Spinal cord (tissue), 9 donors: ENCODE measurements at regions not wholly inside any gene's neighbourhood (a gene's known extent, or its start where the extent isn't known, plus 50 kb on each side); places are given as distances from the start of the nearest gene placed in this dataset.

Source experiments
- DNase-seq, 6 donors: peaks; one replicate each; pipeline versions ENCODE4 v3.0.0 to v3.0.0-alpha.2; 2013 to 2015; ENCODE audit warnings: low spot score in 6 of 6, low read depth in 4 of 6
- H3K27ac ChIP-seq: one replicate; pipeline ENCODE4 v1.5.1; 2013; ENCODE audit warnings: low read depth, low read length, control low read depth
- H3K27me3 ChIP-seq: one replicate; pipeline ENCODE4 v1.6.1; 2013; ENCODE audit warnings: low read length; ENCODE audit not compliant: control insufficient read depth, insufficient read depth
- H3K36me3 ChIP-seq: one replicate; pipeline ENCODE4 v1.6.1; 2013; ENCODE audit warnings: low read length; ENCODE audit not compliant: control insufficient read depth, insufficient read depth
- H3K4me1 ChIP-seq: one replicate; pipeline ENCODE4 v1.6.1; 2013; ENCODE audit warnings: low read length; ENCODE audit not compliant: control insufficient read depth, insufficient read depth
- H3K4me3 ChIP-seq: one replicate; pipeline ENCODE4 v1.5.1; 2013; ENCODE audit warnings: low read depth, low read length, control low read depth
- H3K9me3 ChIP-seq: one replicate; pipeline ENCODE4 v1.6.1; 2013; ENCODE audit warnings: low read length; ENCODE audit not compliant: control insufficient read depth, insufficient read depth
- WGBS: methylation state at CpG from one replicate; pipeline ENCODE4 v1.1.5; 2013; ENCODE audit warnings: missing lambda C conversion rate; ENCODE audit not compliant: insufficient coverage; 5-methylcytosine and 5-hydroxymethylcytosine counted together
- donor health status: healthy.

DNA sequence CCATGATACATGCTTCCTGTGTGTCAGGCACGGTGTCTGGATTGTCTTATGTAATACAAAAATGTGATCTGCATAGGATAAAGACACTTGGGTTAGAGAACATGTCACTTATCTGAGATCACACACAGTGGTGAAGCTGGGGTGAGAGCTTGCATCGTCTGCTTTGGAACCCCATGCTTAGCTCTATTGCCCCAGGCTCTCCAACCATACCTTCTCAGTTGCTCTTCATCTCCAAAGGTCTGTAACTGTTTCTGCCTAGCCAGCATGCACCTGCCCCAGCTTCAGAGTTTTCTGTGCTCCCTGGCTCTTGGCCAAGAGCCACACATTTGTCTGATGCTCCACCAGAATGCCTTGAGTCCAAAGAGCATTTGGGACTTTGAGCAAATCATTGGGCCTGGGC lies 93.9 kb upstream of the COG2 start:
- peak in 1 of 6 donors; percentile 7 for DNase-seq
- peaks cover 9% of the 10 kb centered on the region for H3K4me1 ChIP-seq
- no peaks in the 10 kb centered on the region for H3K36me3 ChIP-seq
- 40% methylated on average over 1 of the region's 2 CpGs for WGBS
- no peak overlapping the region for H3K27ac ChIP-seq
- H3K9me3 ChIP-seq, result no peaks in the 10 kb centered on the region
- H3K4me3 ChIP-seq, result no peak overlapping the region
- no peaks in the 10 kb centered on the region for H3K27me3 ChIP-seq

- H3K4me1 ChIP-seq, result peaks cover 9% of the 10 kb centered on the region
- H3K36me3 ChIP-seq, result no peaks in the 10 kb centered on the region
- no peak overlapping the region for H3K27ac ChIP-seq
- H3K27me3 ChIP-seq, result no peaks in the 10 kb centered on the region
- 86% methylated on average over 3 of the region's 3 CpGs for WGBS
- no peaks in the 10 kb centered on the region for H3K9me3 ChIP-seq
- DNase-seq, result no peak
- no peak overlapping the region for H3K4me3 ChIP-seq
Measured at GRCh38 chr1:230545181-230545580, 97.1 kb upstream of the COG2 start.

- DNase-seq, result no peak
- H3K4me1 ChIP-seq, result peaks cover 9% of the 10 kb centered on the region
- no peaks in the 10 kb centered on the region for H3K27me3 ChIP-seq
- H3K27ac ChIP-seq, result no peak overlapping the region
- H3K4me3 ChIP-seq, result no peak overlapping the region
- no peaks in the 10 kb centered on the region for H3K9me3 ChIP-seq
- H3K36me3 ChIP-seq, result no peaks in the 10 kb centered on the region
Measured at GRCh38 chr1:230544758-230545157, 97.5 kb upstream of the COG2 start.

- 82% methylated on average over 2 of the region's 2 CpGs for WGBS
- DNase-seq, result no peak
- no peaks in the 10 kb centered on the region for H3K36me3 ChIP-seq
- no peak overlapping the region for H3K4me3 ChIP-seq
- no peaks in the 10 kb centered on the region for H3K9me3 ChIP-seq
- H3K4me1 ChIP-seq, result no peaks in the 10 kb centered on the region
- no peaks in the 10 kb centered on the region for H3K27me3 ChIP-seq
- H3K27ac ChIP-seq, result no peak overlapping the region
Measured at GRCh38 chr1:230543085-230543484, 99.2 kb upstream of the COG2 start.

GRCh38 chr1:230542681-230543080 lies 99.6 kb upstream of the COG2 start:
- H3K27me3 ChIP-seq, result no peaks in the 10 kb centered on the region
- H3K36me3 ChIP-seq, result no peaks in the 10 kb centered on the region
- no peak overlapping the region for H3K27ac ChIP-seq
- WGBS, result 95% methylated on average over 2 of the region's 2 CpGs
- H3K9me3 ChIP-seq, result no peaks in the 10 kb centered on the region
- H3K4me1 ChIP-seq, result no peaks in the 10 kb centered on the region
- no peak for DNase-seq
- no peak overlapping the region for H3K4me3 ChIP-seq

DNA sequence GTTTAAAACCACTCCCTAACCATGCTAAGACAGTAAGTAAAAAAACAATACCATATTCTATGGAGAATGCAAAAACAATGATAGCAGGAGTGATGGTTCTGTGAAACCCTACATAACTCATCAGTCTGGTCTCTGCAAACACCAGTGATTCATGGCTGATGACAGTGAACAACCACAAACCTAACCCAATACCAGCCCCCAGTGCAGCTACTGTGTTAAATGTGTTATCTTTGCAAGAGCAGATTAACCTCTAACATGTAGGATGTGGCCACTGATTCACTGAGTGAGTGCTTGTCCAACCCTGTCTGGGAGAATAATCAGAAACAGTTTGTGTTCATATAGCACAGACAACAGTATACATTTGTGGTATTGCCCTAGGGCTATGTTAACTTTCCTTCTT lies 100.2 kb upstream of the COG2 start:
- DNase-seq, result no peak
- H3K4me3 ChIP-seq, result no peak overlapping the region
- no peak overlapping the region for H3K27ac ChIP-seq
- no peaks in the 10 kb centered on the region for H3K36me3 ChIP-seq
- no peaks in the 10 kb centered on the region for H3K4me1 ChIP-seq
- no peaks in the 10 kb centered on the region for H3K9me3 ChIP-seq
- no peaks in the 10 kb centered on the region for H3K27me3 ChIP-seq

GRCh38 chr1:230541306-230541705 lies 101.0 kb upstream of the COG2 start:
- H3K4me3 ChIP-seq, result no peak overlapping the region
- no peaks in the 10 kb centered on the region for H3K4me1 ChIP-seq
- no peaks in the 10 kb centered on the region for H3K9me3 ChIP-seq
- no peak overlapping the region for H3K27ac ChIP-seq
- H3K27me3 ChIP-seq, result no peaks in the 10 kb centered on the region
- peak in 1 of 6 donors; percentile 87 for DNase-seq
- no peaks in the 10 kb centered on the region for H3K36me3 ChIP-seq
- 83% methylated on average over 1 of the region's 2 CpGs for WGBS

- H3K36me3 ChIP-seq, result no peaks in the 10 kb centered on the region
- H3K27ac ChIP-seq, result no peak overlapping the region
- peak in 1 of 6 donors; percentile 34 for DNase-seq
- H3K4me3 ChIP-seq, result no peak overlapping the region
- WGBS, result 79% methylated on average over 5 of the region's 6 CpGs
- no peaks in the 10 kb centered on the region for H3K27me3 ChIP-seq
- no peaks in the 10 kb centered on the region for H3K9me3 ChIP-seq
- H3K4me1 ChIP-seq, result no peaks in the 10 kb centered on the region
Measured at GRCh38 chr1:230540421-230541155, 101.7 kb upstream of the COG2 start.

DNA sequence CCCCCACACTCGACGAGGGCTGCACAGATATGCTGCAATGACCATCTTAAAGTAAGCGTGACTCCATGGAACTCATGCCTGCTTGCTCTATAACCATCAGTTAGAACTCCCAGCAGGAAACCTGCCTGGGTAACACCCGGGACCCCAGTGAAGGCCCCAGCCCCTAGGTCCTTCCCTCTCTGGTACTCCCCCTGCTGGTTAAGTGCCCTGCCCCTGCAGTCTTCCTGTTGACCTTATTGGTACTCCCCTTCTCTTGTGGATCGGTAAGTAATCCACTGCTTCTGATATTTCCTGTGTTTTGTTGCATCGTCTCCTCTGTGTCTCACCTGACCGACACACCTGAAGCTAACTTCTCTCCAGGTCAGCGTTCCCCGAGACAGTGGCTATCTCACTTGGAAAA lies 104.8 kb upstream of the COG2 start:
- Histone ChIP-seq H3K27me3 (no peaks in the 10 kb centered on the region), H3K27ac (no peak overlapping the region), H3K9me3 (peaks cover 5% of the 10 kb centered on the region), H3K4me3 (no peak overlapping the region), H3K36me3 (no peaks in the 10 kb centered on the region), H3K4me1 (no peaks in the 10 kb centered on the region)
- no peak for DNase-seq
- 80% methylated on average over 9 of the region's 9 CpGs for WGBS

GRCh38 chr1:230536641-230537155 lies 105.6 kb upstream of the COG2 start:
- no peaks in the 10 kb centered on the region for H3K36me3 ChIP-seq
- H3K4me3 ChIP-seq, result no peak overlapping the region
- H3K4me1 ChIP-seq, result no peaks in the 10 kb centered on the region
- peaks cover 5% of the 10 kb centered on the region for H3K9me3 ChIP-seq
- H3K27ac ChIP-seq, result no peak overlapping the region
- WGBS, result 57% methylated on average over 1 of the region's 1 CpG
- DNase-seq, result peak in 2 of 6 donors; percentile 44 to 54
- H3K27me3 ChIP-seq, result no peaks in the 10 kb centered on the region
